GM19023 (cell line): ENCODE measurements at regions not wholly inside any gene's neighbourhood (a gene's known extent, or its start where the extent isn't known, plus 50 kb on each side); places are given as distances from the start of the nearest gene placed in this dataset.

Experiments
- ATAC-seq: cut with Tn5 transposase; IDR thresholded peaks from one replicate; pipeline ENCODE4 v1.9.1; 2021; ENCODE audit warnings: mild to moderate bottlenecking, moderate library complexity; ENCODE audit not compliant: unreplicated experiment

DNA sequence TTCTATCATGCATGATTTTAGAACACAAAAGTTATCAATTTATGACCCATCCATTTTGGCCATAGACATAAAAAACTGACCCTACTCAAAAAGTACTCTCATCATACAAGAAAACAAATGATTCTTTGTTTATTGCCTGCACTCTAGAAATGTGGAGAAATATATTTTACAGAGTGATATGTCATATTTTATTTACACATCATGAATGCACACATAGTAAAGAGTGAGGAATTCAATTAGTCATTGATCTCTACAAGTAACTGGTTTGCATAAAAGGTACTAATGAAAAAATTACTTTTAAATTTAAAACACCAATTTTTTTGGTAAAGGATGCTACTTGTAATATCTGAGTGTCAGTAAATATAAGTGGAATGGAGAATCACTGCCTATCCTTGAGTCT, 242.5 kb upstream of the FAT4 start:
- ATAC-seq, result no peak

DNA sequence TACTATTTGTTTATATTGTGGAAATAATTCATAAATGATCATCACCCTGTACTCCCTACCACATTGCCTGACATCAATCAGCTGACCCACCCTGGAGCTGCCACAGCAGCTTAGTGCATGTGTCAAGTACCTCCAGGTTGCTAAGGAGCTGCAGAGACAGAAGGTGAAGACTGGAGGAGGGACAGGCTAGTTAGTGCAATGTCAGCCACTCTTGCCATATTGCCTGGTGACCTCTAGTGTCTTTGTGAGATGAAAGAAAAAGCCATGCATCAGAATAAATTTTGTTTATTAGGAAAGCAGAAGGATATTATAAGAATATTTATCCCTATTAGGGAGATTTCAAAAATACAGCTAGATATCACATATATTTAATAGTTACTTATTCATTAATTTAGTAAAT, 243.9 kb upstream of the FAT4 start:
- no peak for ATAC-seq

DNA sequence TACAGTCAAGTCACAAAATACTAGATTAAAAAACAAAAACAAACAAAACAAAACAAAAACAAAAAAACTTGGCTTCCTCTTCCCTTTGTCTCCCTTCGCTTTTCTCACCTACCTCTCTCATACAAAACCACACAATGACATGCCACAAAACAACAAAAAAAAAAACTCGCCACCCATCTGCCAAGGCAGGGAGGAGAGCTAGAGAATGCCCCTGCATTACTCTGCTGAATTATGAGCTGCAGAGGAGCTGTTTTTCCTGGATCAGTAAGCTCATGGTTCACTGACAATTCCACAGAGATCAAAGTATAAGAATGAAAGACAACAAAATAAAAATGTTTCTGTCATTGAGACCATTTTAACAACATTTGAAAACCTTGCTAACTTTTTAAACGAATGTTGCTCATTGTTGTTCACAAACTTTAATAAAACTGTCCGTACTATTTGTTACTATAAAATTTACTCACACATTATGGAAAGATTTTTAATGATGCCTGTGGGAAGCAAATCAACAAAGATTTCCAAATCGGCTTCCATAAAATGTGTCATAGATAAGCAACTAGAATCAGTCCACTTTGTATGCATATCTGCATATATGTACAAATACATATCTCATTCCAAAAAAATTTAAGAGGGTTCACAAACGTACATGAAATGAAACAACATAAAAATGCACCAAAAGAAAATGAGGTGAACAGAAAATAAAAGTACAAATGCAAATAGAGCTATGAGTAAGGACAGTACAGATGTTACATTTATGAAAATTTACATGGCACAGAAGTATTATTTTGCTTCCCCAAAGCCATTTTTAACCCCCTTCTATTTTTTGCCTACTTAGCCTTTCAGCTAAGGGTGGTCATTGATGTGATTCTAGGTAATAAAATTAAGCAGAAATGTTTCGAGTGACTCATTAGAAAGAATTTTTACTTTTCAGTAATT, 252.4 kb upstream of the FAT4 start:
- ATAC-seq, result no peak

DNA sequence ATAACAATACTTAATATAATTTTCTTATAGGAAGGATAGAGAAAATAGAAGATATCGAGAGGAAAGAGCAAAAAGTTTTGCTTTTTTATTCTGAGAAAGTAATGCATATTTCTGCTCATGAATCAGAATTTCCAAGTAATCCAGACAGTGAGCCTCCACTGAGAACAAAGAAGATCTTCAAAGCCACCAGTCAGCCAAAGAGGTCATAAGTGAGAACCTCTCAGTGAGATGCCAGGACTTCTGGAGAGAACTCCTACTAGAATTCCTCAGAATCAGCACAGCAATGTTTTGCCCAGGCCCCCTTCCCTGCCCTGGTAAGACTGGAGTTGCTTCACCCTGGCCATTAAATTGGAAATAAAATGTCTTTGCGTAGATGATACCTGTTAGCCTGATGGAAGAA, 254.4 kb upstream of the FAT4 start:
- no peak for ATAC-seq

DNA sequence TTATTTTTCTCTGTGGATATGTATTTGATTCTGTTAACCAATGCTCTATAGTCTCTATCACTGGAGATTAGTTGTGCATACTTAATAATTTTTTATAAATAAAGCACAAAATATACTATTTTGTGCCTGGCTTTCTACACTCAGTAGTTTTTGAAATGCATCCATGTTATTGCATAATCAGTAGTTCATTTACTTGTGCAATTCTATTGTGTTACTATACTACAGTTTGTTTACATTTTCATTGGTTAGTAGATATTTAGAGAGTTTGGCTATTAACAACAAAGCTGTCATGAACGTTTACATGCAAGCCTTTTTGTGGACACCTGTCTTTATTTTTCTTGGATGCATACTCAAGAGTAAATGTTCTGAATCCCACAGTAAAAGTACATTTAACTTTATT, 265.0 kb upstream of the FAT4 start:
- no peak for ATAC-seq

DNA sequence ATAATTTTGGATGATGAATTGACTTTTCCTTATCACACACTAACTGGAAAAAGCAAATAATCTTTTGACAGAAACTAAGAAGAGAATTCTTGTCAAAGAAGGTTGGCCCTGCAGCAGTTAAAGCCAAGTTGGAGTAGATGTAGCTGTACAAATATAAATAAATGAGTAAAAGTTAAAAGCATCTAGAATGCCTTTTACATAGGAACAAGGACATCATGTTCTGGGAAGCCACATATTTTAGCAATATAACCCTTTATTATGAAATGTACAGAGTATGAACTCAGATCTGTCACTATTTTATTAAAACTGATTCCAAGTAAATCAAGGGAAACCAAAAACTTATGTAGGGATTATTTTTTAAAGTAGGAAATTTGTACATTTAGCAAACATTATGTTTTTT, 269.4 kb upstream of the FAT4 start:
- no peak for ATAC-seq

DNA sequence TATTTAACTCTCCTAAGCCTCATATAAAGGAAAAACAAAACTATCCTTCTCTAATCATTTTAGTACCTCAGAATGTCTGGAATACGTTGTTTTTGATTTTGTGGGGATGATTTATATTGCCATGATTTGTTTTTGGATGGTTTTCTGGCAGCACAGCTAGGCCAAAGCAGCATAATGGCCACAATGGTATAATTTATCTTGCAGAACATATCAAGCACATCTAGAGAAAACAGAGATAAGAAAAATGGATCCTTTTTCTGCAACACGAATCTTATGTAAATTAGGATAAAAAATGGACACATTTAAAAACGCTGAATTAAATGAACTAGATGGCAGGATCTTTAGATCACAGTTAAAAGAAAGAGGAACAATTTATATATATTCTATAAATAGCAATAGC, 269.9 kb upstream of the FAT4 start:
- ATAC-seq, result no peak

DNA sequence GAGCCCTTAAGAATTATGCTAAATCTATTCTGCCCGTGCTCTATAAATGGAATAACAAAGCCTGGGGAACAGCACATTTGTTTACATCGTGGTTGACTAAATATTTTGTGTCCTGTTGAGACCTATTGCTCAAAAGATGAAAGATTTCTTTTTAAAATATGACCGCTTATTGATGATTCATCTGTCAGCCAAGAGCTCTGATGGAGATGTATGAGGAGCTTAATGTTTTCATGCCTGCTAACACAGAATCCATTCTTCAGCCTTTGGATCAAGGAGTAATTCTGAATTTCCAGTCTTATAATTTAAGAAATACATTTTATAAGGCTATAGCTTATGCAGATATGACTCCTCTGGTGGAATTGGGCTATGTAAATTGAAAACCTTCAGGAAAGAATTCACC, 271.3 kb upstream of the FAT4 start:
- ATAC-seq, result no peak

DNA sequence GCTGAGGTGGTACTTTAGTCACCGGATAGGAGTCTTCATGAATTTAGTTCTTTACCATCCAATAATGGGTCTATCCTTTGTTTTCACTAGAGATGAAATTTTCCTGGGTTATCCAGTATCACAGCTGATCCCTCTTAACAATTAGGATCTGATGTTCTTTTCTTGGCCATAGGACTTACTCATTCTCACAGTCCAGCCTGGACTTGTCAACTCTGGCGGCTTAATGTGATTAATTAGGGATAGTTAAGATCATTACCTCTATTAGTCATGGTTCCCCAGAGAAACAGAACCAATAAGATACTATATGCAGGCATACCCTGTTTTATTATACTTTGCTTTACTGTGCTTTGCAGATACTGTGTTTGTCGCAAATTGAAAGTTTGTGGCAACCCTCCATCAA, 272.7 kb upstream of the FAT4 start:
- no peak for ATAC-seq

DNA sequence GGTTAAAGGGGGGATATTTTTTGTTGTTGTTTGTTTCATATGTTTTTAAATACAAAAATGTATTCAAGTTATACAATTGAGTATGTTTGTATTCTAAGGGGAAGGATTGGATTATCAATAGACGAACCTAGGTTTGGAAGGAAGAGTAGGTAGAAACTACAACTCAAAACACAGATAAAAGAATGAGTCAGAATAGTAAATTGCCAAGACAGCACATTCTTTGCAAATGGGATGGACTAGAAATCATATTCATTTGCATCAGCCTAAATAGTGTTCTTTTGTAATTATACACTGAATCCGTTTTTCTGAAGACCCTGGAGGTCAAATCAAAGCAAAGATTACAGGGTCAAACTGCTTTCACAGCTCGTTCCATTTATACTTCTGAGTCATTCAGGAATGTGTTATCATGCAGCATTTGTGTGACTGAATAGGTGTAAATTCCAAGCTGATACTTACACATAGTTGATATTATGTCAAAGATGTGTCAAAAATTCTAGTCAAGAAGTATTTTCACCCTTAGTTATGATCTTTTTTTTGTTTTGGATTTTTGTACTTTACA, 273.3 kb upstream of the FAT4 start:
- ATAC-seq, result no peak

DNA sequence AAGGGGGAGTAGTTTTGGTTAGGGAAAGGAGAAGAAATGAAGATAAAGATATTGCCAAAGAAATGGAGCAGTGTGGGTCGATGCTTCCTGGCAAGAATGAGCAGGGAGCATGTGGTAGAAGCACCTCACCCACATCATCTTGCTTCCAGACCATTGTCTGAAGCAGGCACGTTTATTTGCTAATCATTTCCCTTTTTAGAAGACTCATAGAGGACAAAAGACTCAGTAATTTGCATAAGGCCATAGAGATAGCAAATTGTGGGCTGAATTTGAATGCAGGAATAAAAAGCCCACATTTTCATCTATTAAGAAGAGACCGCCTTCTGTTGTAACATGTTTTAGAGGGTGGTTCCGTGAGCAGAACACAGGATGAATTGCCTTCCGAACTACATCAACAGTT, 275.2 kb upstream of the FAT4 start:
- no peak for ATAC-seq

DNA sequence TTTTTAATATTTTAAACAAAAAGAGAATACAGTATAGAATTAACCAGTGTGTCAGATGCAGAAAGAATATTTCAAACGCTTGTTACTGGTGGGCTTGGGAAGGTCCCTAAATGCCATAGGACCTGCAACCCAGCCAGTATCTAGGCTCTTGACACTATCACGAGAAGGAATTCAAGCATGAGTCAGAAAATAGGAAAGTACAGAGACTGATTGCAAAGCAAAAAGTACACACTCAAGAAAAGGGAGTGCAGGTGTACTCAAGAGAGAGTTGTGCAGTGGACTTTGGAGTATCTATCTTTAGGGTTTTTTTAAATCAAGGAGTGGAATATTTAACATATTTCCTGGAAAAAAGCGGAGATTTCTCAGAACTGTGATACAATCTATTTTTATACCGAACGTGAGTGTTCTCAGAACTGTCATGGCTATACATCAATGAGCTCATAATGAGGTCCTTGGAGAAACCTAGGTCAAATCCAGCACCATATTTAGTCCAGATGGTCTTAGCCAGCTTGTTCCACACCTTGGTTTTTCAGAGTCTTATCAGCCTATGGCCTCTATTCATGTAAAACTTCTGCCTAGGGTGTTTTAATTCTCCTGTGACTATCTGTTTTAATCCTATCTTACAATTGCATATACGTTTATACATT, 291.8 kb upstream of the FAT4 start:
- ATAC-seq, result no peak

DNA sequence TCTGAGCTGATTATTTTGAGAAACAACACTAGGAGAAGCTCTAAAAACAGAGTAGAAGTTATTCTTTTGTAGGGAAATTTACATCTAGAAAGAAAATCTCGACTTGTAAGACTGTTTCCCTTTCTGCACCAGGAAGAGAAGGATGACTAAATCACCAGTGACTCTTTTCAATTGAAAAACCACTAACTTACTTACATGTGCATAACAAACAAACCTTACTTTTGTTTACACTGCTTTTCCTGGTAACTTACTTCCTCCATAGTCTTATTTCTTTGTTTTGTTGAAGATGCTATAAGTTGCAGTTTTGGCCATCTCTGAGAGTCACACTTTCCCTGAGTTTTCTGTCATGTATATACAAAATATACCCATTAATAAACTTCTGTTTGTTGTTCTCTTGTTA, 293.6 kb upstream of the FAT4 start:
- ATAC-seq, result no peak

DNA sequence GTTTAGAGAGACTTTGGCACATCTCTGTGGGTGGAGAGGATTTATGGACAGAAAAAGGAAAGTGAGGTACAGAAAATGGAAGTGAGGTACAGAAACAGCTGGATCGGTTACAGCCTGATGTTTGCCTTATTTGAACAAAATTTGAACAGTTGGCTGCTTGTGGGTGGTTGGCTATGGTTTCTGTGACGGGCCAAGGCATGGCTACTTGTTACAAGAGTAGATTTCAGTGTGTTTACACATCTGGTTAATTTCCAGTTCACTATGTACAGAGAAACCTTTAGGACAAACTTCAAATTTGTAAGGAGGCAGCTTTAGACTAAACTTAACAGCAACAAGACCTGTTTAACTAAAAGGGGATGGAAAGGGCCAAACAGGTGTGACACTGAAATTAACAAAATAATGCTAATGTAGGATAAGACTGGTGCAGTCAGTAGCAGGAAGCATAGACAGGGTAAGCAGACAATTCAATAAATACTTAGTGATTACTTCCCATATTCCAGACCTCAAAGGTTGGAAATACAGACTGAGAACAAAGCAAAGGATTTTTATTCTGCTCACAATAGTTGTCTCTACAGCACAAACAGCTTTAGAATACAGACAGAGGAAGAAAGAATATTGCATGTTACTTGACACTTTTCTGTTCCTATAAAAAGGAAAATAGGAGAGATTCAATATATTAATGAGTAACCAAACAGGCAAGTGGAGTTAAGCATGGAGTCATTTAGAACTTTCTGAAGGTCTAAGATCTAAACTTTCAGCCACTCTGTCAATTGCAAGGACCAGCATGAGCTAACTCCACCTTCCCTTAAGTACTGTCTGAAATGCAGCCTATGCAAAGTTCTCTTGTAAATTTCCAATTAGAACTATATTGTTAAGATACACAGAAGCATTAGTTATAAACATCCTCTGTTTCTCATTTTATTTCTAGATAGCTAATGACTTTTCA, 294.4 kb upstream of the FAT4 start:
- ATAC-seq, result no peak

DNA sequence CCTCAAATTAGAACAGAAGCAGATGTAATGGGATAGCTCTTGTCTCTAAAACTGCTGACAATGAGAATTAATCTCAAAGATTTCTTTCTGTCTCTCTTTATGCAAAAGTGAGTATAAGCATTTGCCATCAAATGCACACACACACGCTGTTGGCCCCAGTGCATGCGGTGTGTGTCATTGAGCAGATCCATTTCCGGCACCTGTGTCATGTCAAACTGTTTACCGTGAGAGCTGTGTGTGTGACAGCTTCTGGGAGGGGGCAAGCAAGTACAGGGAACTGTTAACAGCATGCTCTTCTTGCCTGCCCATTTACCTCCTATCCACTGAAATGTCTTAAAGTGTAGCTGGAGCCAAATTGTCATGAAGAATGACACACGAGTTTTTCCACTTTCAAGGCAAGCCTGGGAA, 297.9 kb upstream of the FAT4 start:
- ATAC-seq, result no peak

DNA sequence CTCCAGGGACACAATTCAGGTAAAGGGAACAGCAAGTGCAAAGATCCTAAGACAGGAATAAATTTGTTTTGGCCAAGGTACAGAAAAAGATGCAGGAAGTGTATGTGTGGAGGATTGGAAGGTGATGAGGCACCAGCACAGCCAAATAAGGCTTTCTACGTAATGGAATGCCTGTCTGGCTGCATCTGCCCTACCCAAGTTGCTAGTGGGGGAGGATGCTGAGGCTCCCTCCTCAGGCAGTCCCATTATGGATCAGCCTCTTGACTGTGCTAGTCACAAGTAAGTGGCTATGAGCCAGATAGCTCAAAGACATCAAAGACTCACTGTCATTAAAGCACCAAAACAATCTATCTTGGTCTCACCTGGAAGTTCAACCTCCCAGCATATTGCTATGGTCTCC, 300.9 kb upstream of the FAT4 start:
- no peak for ATAC-seq

DNA sequence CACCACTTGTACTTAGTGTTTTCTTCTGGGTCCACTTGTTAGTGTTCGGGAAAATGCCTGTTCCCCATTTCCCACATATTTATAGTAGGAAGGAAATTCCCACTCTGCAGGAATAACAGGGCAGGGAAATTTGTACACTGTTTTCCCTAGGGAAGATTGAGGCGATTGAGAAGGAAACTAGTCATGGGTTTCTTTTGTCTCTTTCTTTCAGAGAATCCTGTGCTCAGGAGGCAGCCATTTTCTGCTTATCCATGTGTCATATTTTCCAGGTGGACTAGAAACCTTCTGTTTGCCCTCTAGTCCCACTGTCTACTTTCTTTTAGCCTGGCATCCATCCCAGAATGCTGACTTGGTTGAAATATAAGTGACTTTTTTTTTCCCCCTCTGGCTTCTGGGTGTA, 299.1 kb upstream of the ANKRD50 start:
- ATAC-seq, result no peak

DNA sequence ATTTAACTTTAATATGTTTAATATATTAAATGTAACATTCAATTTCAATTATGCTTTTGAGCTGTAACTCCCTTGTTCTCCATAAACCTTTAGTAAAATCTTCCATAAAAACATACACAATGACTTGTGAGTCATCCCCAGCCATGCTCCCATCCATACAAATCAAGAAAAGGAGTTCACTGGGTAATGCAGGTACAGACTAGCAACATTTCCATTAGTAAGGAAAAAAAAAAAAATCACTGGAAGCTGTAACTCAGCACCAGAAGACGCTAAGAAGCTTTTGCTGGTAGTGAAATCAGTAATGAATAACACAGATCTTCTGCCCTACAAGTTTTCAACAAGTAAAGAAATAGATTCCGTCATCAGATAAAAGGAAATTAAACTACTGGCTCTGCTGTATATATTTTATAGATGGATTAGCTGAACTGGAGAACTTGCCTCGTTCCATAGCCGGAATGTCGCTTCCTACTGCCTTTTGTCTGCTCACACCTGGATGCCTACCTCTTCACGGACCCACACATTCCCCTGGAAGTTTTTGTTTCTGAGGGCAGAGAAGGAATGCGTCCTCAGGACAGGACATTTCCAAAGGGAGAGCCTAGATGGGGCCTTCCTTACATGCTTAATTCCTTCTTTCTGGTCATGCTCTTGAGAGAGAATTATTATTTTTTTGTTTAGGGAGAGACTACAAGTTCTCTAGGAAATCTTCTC, 298.4 kb upstream of the ANKRD50 start:
- ATAC-seq, result no peak

DNA sequence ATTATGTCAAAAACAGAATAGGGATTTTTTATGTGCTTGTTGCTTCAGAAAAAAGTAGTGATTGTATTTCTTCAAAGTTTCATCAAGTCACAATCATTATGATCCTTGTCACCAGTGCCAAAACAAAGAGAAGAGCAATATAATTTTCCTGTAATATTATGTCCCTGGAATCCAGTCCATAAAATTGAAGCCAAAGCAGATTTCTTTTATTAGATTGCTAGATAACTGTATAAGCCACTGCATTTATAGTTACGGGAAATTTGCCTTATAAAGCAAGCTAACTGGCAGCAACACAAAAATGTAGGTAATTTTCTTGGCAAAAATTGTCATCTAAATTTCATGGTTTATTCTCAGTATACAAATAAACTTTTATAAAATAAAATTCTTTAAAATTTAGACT, 296.1 kb upstream of the ANKRD50 start:
- no peak for ATAC-seq

DNA sequence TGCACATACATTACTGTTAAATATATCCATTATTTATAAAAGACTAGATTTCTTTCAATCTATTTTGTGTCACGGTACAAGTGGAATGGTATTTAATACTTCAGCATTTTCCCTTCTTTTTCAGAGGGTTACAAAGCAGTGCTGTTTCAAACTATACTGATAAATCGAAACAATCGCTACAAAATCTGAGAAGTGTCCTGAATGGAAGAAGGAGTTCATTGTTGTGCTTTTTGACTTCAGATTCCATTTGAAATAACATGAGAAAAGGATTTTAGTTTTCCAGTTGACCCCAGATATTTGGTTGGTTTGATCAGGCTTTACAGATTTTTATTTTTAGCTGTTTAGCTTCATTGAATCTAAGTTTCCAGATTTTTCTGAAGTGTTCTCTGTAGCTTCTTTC, 292.1 kb upstream of the ANKRD50 start:
- no peak for ATAC-seq

DNA sequence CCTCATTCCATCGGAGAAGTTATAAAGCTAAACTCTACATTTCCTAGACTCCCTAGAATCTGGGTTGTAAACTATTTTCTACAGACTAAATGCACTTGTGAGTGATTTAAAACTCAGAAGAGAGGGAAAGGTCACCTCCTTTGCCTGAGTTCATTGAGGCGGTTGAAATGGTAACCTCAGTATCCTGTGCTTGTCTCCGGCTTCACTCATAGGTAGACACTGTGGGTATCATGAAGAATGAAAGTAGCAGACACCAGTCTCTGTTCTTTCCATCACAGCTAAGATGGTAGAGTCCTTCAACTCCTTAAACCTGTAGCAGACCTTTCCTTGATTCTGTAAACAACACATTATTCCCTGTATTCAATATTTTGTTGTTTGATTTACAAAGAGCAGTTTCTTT, 291.3 kb upstream of the ANKRD50 start:
- ATAC-seq, result no peak
